ENCODE measurements at regions not wholly inside any gene's neighbourhood (a gene's known extent, or its start where the extent isn't known, plus 50 kb on each side); places are given as distances from the start of the nearest gene placed in this dataset.

GRCh38 chr3:106191211-106191610, 322.4 kb upstream of the CBLB start:
- no peak for TF ChIP-seq CTCF (IDR thresholded peaks at IDR 0.05; ENCODE audit: unreplicated experiment)
- Mint-ChIP-seq H3K4me1 (ENCODE audit: unreplicated experiment) (peaks cover 7% of the 10 kb centered on the region), H3K27ac (ENCODE audit: unreplicated experiment) (no peak overlapping the region), H3K9me3 (ENCODE audit: unreplicated experiment) (no peaks in the 10 kb centered on the region), H3K36me3 (ENCODE audit: low read depth, unreplicated experiment) (no peaks in the 10 kb centered on the region), H3K4me3 (ENCODE audit: unreplicated experiment) (no peak overlapping the region), H3K27me3 (ENCODE audit: unreplicated experiment) (no peaks in the 10 kb centered on the region)
- no peak for DNase-seq (ENCODE audit: low spot score)

GRCh38 chr3:106191913-106192312, 323.1 kb upstream of the CBLB start:
- DNase-seq (ENCODE audit: low spot score): no peak
- no peaks in the 10 kb centered on the region for H3K9me3 Mint-ChIP-seq (ENCODE audit: unreplicated experiment)
- no peaks in the 10 kb centered on the region for H3K27me3 Mint-ChIP-seq (ENCODE audit: unreplicated experiment)
- no peak overlapping the region for H3K27ac Mint-ChIP-seq (ENCODE audit: unreplicated experiment)
- no peak for TF ChIP-seq CTCF (IDR thresholded peaks at IDR 0.05; ENCODE audit: unreplicated experiment)
- H3K36me3 Mint-ChIP-seq (ENCODE audit: low read depth, unreplicated experiment): no peaks in the 10 kb centered on the region
- peaks cover 7% of the 10 kb centered on the region for H3K4me1 Mint-ChIP-seq (ENCODE audit: unreplicated experiment)
- H3K4me3 Mint-ChIP-seq (ENCODE audit: unreplicated experiment): no peak overlapping the region

GRCh38 chr3:106193876-106194275, 325.1 kb upstream of the CBLB start:
- H3K4me1 Mint-ChIP-seq (ENCODE audit: unreplicated experiment): peaks cover 7% of the 10 kb centered on the region
- DNase-seq (ENCODE audit: low spot score): no peak
- H3K4me3 Mint-ChIP-seq (ENCODE audit: unreplicated experiment): no peak overlapping the region
- H3K27ac Mint-ChIP-seq (ENCODE audit: unreplicated experiment): no peak overlapping the region
- TF ChIP-seq CTCF (IDR thresholded peaks at IDR 0.05; ENCODE audit: unreplicated experiment): no peak
- H3K36me3 Mint-ChIP-seq (ENCODE audit: low read depth, unreplicated experiment): no peaks in the 10 kb centered on the region
- no peaks in the 10 kb centered on the region for H3K9me3 Mint-ChIP-seq (ENCODE audit: unreplicated experiment)
- no peaks in the 10 kb centered on the region for H3K27me3 Mint-ChIP-seq (ENCODE audit: unreplicated experiment)

- peaks cover 7% of the 10 kb centered on the region for H3K4me1 Mint-ChIP-seq (ENCODE audit: unreplicated experiment)
- TF ChIP-seq CTCF (IDR thresholded peaks at IDR 0.05; ENCODE audit: unreplicated experiment): no peak
- no peaks in the 10 kb centered on the region for H3K27me3 Mint-ChIP-seq (ENCODE audit: unreplicated experiment)
- no peak overlapping the region for H3K27ac Mint-ChIP-seq (ENCODE audit: unreplicated experiment)
- H3K36me3 Mint-ChIP-seq (ENCODE audit: low read depth, unreplicated experiment): no peaks in the 10 kb centered on the region
- no peak for DNase-seq (ENCODE audit: low spot score)
- no peaks in the 10 kb centered on the region for H3K9me3 Mint-ChIP-seq (ENCODE audit: unreplicated experiment)
- H3K4me3 Mint-ChIP-seq (ENCODE audit: unreplicated experiment): no peak overlapping the region
Observed at GRCh38 chr3:106194726-106195125, 325.9 kb upstream of the CBLB start.

- Mint-ChIP-seq H3K27ac (ENCODE audit: unreplicated experiment) (no peak overlapping the region), H3K9me3 (ENCODE audit: unreplicated experiment) (no peaks in the 10 kb centered on the region), H3K4me3 (ENCODE audit: unreplicated experiment) (no peak overlapping the region), H3K27me3 (ENCODE audit: unreplicated experiment) (no peaks in the 10 kb centered on the region), H3K4me1 (ENCODE audit: unreplicated experiment) (no peaks in the 10 kb centered on the region), H3K36me3 (ENCODE audit: low read depth, unreplicated experiment) (no peaks in the 10 kb centered on the region)
- TF ChIP-seq CTCF (IDR thresholded peaks at IDR 0.05; ENCODE audit: unreplicated experiment): no peak
- DNase-seq (ENCODE audit: low spot score): no peak
Observed at GRCh38 chr3:106197532-106198194, 328.9 kb upstream of the CBLB start.

Data from endothelial cell (in vitro differentiated cells).